Fibroblast of lung (primary cell): ENCODE measurements at regions not wholly inside any gene's neighbourhood (a gene's known extent, or its start where the extent isn't known, plus 50 kb on each side); places are given as distances from the start of the nearest gene placed in this dataset.

Source experiments
- CTCF ChIP-seq, 2 donors: IDR thresholded peaks in 1 of 2; conservative IDR thresholded peaks in 1 of 2; 1 replicate in 1 of 2; 2 replicates in 1 of 2; pipeline ENCODE4 v1.5.1; 2011 to 2012; ENCODE audit warnings: low read length in 2 of 2, control low read depth in 1 of 2, inconsistent platforms in 1 of 2, low read depth in 1 of 2, mild to moderate bottlenecking in 1 of 2
- EZH2 ChIP-seq: IDR thresholded peaks from 2 replicates; pipeline ENCODE4 v1.5.1; 2012; ENCODE audit warnings: low read length, control low read depth, mild to moderate bottlenecking; ENCODE audit errors: missing control alignments

GRCh38 chr4:154916068-154916467 lies 135.0 kb downstream of the RBM46 start:
- TF ChIP-seq CTCF (conservative IDR thresholded peaks at IDR 0.05 in 1 of 2, IDR thresholded peaks at IDR 0.05 in 1 of 2; ENCODE audit: low read depth in 1 of 2, low read length in 2 of 2): no peak
- no peak for TF ChIP-seq EZH2
